MCF 10A (cell line): ENCODE measurements at regions not wholly inside any gene's neighbourhood (a gene's known extent, or its start where the extent isn't known, plus 50 kb on each side); places are given as distances from the start of the nearest gene placed in this dataset.

ENCODE experiments used
- BruUV-seq: library from RNA; stranded (reverse); fragments of 400-500 nt; replicated peaks from 2 replicates; lab custom pipeline; 2021; lab: Mats Ljungman, UMichigan
- CTCF ChIA-PET: fragments of 300-600 bp; sonication (Branson Sonifier 250); formaldehyde crosslinking; extraction: SDS; loops from one replicate; lab custom pipeline; 2021; ENCODE audit warnings: antibody characterized with exemption, inconsistent platforms; lab: Yijun Ruan, JAX
- POLR2A ChIA-PET: fragments of 300-600, 350-650 bp; sonication (Branson Sonifier 250); formaldehyde crosslinking; extraction: SDS; loops from one replicate; lab custom pipeline; 2020; ENCODE audit warnings: antibody characterized with exemption, inconsistent platforms; lab: Yijun Ruan, JAX
- DNase-seq: peaks from one replicate; pipeline ENCODE4 v3.0.0-alpha.2; 2018; ENCODE audit not compliant: unreplicated experiment
- H3K27ac Mint-ChIP-seq: one replicate; pipeline ENCODE4 v1.8.0; 2022; ENCODE audit warnings: mild to moderate bottlenecking, low read depth, mixed read lengths; ENCODE audit not compliant: unreplicated experiment
- H3K27me3 Mint-ChIP-seq: one replicate; pipeline ENCODE4 v1.8.0; 2022; ENCODE audit warnings: mixed read lengths; ENCODE audit not compliant: insufficient read depth, unreplicated experiment
- H3K36me3 Mint-ChIP-seq: one replicate; pipeline ENCODE4 v1.8.0; 2022; ENCODE audit warnings: mild to moderate bottlenecking, moderate library complexity, mixed read lengths; ENCODE audit not compliant: insufficient read depth, unreplicated experiment
- H3K4me1 Mint-ChIP-seq: one replicate; pipeline ENCODE4 v1.8.0; 2022; ENCODE audit warnings: mixed read lengths; ENCODE audit not compliant: insufficient read depth, unreplicated experiment
- H3K4me3 Mint-ChIP-seq: one replicate; pipeline ENCODE4 v1.8.0; 2022; ENCODE audit warnings: mild to moderate bottlenecking, moderate library complexity, mixed read lengths; ENCODE audit not compliant: unreplicated experiment
- H3K9me3 Mint-ChIP-seq: one replicate; pipeline ENCODE4 v1.8.0; 2022; ENCODE audit warnings: mixed read lengths; ENCODE audit not compliant: unreplicated experiment
- intact Hi-C: fragments of 100-400 bp; cut with micrococcal nuclease; formaldehyde crosslinking; loops from 2 replicates; pipeline ENCODE4 v1.14.1; 2022
- TF ChIP-seq, protein P1 (sequence below): fragments of 200-600 bp; IDR thresholded peaks from one replicate; pipeline ENCODE4 v1.8.0; 2022; ENCODE audit warnings: antibody characterized with exemption, mild to moderate bottlenecking; ENCODE audit not compliant: unreplicated experiment

DNA sequence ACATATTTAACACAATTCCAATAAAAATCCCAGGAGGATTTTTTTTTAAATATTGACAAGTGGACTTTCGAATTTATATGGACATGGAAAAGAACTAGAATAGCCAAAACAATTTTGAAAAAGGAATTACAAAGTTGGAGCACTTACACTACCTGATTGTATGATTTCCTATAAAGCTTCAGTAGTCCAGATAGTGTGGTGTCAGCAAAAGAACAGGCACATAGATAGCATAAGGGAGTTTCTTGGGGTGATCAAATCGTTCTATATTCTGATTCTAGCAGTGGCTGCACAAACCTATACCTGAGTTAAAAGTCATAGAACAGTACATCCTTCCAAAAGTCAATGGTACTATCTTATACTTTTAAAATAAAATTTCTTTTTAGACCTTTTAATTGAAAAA lies 66.4 kb upstream of the CES5A start:
- ChIA-PET POLR2A (interaction anchor here (0.6 to 0.9 kb wide), 2 partner anchors 17 to 451 kb away, joined by 3 read pairs; no protein-coding TSS in a partner anchor), CTCF (interaction anchor here (0.7 to 9.6 kb wide), 6 partner anchors 21 to 415 kb away, joined by 4 to 205 read pairs (median 8); no protein-coding TSS in a partner anchor)
- Mint-ChIP-seq H3K36me3 (no peaks in the 10 kb centered on the region), H3K27me3 (peaks cover 75% of the 10 kb centered on the region), H3K4me3 (no peak overlapping the region), H3K27ac (no peak overlapping the region), H3K9me3 (no peaks in the 10 kb centered on the region), H3K4me1 (no peaks in the 10 kb centered on the region)
- no peak for DNase-seq
- intact Hi-C loops = loop anchor here (5.0 kb wide), 1 partner anchor 261 kb away; no protein-coding TSS in a partner anchor
- TF ChIP-seq, protein P1, sequence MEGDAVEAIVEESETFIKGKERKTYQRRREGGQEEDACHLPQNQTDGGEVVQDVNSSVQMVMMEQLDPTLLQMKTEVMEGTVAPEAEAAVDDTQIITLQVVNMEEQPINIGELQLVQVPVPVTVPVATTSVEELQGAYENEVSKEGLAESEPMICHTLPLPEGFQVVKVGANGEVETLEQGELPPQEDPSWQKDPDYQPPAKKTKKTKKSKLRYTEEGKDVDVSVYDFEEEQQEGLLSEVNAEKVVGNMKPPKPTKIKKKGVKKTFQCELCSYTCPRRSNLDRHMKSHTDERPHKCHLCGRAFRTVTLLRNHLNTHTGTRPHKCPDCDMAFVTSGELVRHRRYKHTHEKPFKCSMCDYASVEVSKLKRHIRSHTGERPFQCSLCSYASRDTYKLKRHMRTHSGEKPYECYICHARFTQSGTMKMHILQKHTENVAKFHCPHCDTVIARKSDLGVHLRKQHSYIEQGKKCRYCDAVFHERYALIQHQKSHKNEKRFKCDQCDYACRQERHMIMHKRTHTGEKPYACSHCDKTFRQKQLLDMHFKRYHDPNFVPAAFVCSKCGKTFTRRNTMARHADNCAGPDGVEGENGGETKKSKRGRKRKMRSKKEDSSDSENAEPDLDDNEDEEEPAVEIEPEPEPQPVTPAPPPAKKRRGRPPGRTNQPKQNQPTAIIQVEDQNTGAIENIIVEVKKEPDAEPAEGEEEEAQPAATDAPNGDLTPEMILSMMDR = no peak
- BruUV-seq = no TSS peak

DNA sequence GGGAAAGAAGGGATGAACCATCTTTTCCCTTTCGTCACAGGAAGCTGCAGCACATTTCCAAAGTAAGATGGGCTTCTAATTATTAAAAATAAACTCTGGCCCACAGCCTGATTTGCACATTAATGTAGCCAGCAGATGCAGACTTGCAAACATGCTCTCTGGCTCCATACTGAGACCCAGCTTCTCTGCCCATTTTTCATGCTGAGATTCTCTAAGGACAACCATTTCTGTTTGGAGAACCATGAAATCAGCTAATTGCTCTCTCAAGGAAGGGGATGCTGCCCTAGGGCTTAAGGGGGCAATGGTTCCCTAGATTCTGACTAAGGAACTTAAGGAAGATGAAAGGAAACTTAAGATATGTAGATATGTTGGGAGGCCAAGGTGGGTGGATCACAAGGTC lies 63.0 kb upstream of the CES5A start:
- no peak for DNase-seq
- Mint-ChIP-seq H3K27ac (no peak overlapping the region), H3K4me1 (no peaks in the 10 kb centered on the region), H3K4me3 (no peak overlapping the region), H3K27me3 (peaks cover 83% of the 10 kb centered on the region), H3K36me3 (no peaks in the 10 kb centered on the region), H3K9me3 (peaks cover 14% of the 10 kb centered on the region)
- TF ChIP-seq, protein P1 = no peak
- intact Hi-C loops = no loop called here
- no TSS peak for BruUV-seq
- CTCF ChIA-PET = interaction anchor here (0.6 to 2.6 kb wide), 5 partner anchors 103 to 418 kb away, joined by 3 to 25 read pairs (median 3); no protein-coding TSS in a partner anchor
- POLR2A ChIA-PET = interaction anchor here (0.6 kb wide), 1 partner anchor 299 kb away, joined by 3 read pairs; no protein-coding TSS in a partner anchor

DNA sequence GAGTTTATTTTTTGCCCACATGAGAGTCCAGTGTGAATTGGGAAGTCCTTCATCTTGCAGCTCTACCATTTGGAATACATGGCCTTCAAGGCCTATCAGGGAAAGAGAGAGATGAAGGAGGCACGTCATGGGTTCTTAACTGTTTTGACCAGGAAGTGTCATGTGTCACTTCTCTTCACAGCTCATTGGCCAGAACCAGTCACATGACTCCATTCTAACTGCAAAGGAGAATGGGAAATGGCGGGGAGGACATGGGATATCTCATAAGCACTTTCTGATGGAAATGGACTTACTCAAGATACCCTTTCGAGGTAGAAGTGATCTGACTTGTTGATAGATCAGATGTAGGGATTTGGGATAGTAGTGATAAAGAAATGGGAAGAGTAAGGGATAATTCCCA lies 57.9 kb upstream of the CES5A start:
- Mint-ChIP-seq H3K4me3 (no peak overlapping the region), H3K36me3 (no peaks in the 10 kb centered on the region), H3K4me1 (no peaks in the 10 kb centered on the region), H3K27ac (no peak overlapping the region), H3K27me3 (peaks cover 32% of the 10 kb centered on the region), H3K9me3 (peaks cover 14% of the 10 kb centered on the region)
- ChIA-PET CTCF (interaction anchor here (0.6 kb wide), 1 partner anchor 11 kb away, joined by 3 read pairs; no protein-coding TSS in a partner anchor), POLR2A (no interaction called here)
- intact Hi-C loops = no loop called here
- BruUV-seq = no TSS peak
- DNase-seq = no peak
- TF ChIP-seq, protein P1 = no peak

DNA sequence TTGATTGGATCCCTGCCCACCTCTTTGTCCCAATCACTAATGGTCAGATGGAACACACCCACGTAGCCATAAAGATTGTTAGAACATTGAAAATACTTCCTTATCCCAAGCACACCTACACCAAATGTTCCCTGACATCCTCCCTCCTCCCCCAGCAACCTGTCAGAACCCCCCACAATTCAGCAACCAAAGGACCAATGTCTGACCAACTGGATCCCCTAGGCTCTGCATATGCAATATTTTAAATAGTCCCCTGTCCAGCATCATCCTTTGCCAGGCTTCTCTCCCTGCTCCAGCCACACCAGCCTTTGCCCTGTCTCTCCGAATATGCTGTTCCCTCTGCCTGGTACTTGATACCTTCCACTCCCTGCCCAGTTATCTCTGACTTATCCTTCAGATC lies 54.9 kb upstream of the CES5A start:
- H3K9me3 Mint-ChIP-seq = peaks cover 14% of the 10 kb centered on the region
- TF ChIP-seq, protein P1 = no peak
- no peak overlapping the region for H3K4me3 Mint-ChIP-seq
- H3K27ac Mint-ChIP-seq = no peak overlapping the region
- no TSS peak for BruUV-seq
- intact Hi-C loops = no loop called here
- DNase-seq = no peak
- CTCF ChIA-PET = interaction anchor here (0.7 kb wide), 1 partner anchor 420 kb away, joined by 3 read pairs; no protein-coding TSS in a partner anchor
- H3K4me1 Mint-ChIP-seq = no peaks in the 10 kb centered on the region
- H3K27me3 Mint-ChIP-seq = peaks cover 14% of the 10 kb centered on the region
- POLR2A ChIA-PET = no interaction called here
- H3K36me3 Mint-ChIP-seq = no peaks in the 10 kb centered on the region
